ENCODE measurements at regions not wholly inside any gene's neighbourhood (a gene's known extent, or its start where the extent isn't known, plus 50 kb on each side); places are given as distances from the start of the nearest gene placed in this dataset.
"Not testable (repeated sequence)": the region's sequence is repeated elsewhere in the genome, so short reads cannot be mapped to it uniquely, and the experiment has no call there.

DNA sequence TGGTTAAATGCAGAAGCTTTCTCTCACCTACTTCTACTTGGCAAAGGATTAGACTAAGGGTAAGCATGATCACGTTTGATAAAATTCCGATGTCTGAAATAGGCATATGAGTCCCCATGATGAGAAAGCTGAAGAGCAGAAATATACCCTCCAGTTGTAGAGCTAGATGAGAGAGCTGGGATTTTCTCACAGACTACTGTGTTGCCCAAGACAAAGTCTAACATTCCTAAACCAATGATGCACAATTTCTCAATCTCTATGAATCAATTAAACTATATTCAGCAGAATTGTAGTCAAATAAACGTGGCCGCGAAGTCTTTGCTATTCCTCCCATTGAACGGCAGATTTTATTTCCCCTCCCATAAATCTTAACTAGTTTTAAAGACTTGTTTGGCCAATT lies 699.2 kb downstream of the KCNT2 start:
- no peak for DNase-seq

DNA sequence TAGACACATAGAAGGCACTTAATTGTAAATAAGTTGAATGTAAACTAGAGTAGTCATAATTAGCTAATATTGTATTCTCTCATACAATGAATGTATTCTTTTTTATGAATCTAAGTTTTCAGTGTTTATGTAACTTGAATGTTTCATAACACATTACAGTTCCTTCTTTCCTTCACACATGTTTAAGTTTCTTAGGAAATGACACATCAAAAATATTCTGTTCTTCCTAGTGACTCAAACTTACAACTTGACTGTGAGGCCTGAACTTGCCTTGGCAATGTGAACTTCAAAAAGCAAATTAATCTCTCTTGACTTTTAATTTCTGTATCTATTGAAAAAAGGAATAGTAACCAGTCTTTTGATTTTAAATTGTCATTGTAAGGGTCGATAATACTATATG lies 700.1 kb downstream of the KCNT2 start:
- DNase-seq: no peak

DNA sequence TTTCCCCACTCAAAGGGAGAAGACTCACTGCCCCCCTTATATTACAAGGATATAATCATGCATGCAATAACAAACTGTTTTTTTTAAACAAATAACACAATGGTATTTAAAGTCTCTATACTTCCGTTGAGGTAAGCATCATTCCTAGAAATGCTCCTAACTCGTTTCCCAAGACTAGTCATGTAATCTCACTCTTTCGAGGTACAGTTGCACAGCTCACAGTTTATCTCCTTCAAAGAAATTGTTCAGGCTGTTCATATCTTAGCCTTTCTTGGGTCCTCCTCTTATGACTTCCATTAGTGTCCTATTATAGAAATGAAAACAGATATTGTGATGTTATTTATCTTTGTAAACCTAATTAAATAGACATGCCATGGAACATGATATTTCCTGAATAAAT lies 705.0 kb downstream of the KCNT2 start:
- DNase-seq: no peak

DNA sequence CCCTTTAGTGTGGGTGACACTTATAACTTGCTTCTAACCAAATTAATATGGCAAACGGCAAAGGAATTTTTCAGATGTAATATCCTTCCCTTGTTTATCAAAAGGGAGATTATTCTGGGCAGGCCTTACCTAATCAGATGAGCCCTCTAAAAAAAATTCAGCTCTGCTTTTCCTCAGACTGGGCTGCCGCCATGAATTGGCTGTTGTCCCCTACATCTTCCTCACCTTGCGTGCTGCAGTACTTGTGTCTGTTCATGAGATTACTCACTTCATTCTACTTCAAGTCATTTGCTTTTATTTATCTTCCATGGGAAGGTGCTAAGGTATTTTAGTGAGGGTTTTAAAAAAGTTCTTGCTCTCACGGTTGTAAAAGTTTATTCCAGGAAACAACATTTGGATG lies 705.5 kb downstream of the KCNT2 start:
- no peak for DNase-seq

DNA sequence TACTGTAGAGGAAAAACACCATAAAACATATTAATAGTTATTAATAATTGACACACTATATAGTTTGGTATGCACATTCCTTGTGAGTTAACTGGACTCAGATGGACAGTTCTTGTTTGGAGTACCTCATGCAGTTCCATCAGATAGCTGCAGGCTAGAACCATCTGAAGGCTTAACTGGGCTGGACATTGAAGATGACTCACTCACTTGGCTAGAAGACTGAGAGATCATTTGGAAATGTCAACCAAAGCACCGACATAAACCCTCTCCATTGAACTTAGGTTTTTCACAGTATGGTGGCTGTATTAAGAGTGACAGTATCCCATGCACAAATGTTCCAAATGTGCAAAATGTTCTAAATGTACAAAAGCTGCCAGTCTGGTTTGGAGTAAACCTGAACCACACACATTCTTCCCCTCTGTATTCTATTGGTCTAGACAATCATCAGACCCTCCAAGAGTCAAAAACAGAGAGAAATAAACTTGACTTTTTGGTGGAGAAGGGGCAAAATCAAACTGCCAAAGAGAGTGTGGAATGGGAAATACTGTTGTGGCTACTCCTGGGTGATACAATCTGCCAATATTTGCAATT lies 708.4 kb downstream of the KCNT2 start:
- DNase-seq: no peak

DNA sequence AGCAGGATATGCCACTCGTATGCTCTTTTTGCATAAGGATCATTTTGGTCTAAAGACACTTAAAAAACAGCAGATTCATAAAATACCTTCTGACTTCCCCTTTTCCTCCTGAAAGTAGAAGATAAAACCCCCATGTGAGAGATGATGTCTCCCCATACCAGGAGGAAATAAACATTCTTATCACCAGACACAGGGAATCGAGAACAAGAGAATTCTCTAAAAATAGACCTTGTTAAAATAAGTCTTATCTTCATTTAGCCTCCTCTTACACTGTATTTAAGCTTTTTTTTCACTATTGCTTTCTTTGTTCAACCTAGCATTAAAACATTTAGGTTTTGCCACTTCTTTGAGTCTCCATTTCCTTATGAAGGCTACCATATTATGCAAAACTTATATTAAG lies 709.3 kb downstream of the KCNT2 start:
- no peak for DNase-seq

DNA sequence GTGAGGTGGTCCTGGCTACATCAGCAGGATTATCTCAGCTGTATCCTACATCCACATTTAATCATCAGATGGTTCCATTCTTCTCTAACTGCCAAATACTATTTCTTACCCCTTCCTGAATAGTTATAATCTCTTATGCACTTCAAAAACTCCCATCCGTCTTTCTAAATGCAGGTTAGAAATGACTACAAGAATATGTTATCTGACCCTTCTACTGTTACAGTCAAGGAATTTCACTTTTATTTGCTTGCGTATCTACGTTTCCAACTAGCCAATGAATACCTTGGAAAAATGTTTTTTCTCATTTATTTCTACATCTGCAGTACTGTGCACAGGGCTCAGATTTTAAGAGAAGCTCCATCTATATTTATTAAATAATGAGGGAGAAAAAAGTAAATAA lies 709.9 kb downstream of the KCNT2 start:
- DNase-seq: no peak

DNA sequence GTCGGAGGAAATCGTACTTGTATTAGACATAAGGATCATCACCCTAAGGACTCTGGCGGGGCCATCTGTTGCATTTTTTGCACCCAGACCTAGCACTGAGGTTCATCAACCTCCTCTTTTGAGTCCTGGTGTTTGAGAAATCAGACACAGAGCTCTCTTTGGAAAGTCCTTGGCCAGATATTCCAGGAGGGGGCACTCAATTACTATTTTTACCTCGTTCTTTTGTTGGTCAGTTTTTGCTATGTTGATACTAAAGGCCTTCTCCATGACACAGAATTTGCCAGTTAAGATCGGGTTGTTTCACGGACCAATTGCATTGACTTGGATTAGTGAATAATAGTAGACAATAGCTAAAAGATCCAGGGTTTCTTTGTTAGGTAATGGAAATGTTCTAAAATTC lies 711.2 kb downstream of the KCNT2 start:
- DNase-seq: no peak

DNA sequence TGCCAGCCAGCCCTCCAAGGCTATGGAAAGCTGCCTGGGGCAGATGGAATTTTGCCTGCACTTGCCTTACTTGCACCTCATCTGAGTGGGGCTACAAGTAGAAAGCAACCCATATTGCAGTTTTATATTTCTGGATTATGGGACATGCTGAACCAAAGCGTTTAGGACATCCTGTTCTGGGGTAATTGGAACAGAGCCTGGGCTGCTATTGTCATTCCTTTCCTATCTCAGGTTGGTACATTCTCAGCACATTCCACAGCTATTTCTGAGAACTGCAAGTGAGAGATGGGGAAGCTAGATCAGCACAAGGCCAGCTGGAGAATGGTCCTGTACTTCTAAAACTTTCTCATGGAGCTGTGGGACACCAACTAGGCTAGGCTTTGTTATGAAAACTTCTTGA lies 713.8 kb downstream of the KCNT2 start:
- no peak for DNase-seq

DNA sequence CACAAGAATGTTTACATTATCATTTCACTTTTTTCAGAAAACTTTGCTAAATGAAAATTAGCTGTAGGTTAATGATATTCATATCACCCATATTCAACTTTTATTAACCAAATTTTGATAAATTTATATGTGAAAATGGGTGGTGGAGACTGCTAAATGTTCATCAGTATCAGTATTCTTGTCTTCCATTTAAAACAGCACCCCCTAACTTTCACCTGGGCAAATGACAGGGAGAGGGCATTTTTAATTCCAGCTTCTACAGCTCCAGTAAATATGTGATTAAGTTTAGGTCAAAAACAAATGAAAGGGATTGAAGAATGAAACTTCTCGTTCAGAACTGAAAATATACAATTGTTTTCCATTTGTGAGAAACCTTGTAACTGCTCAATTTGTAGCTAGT lies 722.2 kb downstream of the KCNT2 start:
- no peak for DNase-seq

DNA sequence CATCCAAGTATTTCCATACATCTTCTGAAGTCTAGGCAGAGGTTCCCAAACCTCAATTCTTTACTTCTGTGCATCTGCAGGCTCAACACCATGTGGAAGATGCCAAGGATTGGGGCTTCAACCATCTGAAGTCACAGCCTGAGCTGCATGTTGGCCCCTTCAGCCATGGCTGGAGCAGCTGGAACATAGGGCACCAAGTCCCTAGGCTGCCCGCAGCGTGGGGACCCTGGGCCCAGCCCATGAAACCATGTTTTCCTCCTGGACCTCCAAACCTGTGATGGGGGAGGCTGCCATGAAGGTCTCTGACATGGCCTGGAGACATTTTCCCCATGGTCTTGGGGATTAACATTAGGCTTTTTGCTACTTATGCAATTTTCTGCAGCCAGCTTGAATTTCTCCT lies 729.8 kb downstream of the KCNT2 start:
- no peak for DNase-seq

DNA sequence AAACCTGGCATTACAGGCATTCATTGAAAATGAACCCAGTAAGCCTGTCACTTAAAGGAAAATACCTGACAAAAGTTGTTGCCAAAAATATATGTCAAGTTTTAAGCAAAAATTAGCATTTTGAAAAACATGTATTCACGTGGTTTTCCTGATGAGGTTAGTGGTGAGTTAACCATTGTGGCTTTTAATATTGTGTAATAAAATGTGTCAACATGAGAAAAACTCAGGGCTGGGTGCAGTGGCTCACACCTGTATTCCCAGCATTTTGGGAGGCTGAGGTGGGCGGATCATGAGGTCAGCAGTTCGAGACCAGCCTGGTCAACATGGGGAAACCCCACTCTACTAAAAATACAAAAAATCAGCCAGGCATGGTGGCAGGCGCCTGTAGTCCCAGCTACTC lies 731.4 kb downstream of the KCNT2 start:
- no peak for DNase-seq

DNA sequence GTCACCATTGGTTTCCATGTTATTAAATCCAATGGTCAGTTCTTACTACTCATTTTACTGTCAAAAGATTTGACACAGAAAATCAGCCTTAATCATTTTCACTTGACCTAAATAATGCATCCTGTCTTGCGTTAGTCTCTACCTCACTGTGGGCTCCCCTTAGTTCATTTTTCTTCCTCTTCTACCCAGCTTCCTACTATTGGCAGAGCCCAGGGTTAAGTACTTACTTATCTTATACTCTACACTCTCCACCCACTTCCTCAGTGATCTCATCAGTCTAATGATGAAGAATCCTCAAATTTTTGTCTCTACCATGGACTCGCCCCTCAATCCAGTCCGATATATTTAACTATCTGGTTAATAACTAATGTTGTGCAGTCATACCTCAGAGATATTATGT lies 735.9 kb downstream of the KCNT2 start:
- no peak for DNase-seq

DNA sequence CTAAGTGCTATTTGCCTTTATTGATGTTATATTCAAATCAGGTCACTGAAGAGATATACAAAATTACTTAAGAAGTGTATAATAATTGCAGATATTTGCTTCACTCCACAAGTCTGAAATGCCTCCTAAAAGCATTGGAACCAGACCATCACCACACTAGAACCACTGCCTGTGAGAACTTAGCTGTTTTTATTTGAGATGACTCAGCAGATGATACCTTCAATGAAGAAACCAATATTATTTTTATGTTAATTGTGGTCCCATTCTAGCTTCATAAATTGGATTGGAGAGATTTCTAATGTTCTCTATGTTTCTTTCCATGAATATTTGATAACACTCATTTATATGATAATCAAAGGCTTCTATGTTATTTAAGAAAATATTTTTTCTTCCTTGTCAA lies 740.6 kb downstream of the KCNT2 start:
- no peak for DNase-seq

DNA sequence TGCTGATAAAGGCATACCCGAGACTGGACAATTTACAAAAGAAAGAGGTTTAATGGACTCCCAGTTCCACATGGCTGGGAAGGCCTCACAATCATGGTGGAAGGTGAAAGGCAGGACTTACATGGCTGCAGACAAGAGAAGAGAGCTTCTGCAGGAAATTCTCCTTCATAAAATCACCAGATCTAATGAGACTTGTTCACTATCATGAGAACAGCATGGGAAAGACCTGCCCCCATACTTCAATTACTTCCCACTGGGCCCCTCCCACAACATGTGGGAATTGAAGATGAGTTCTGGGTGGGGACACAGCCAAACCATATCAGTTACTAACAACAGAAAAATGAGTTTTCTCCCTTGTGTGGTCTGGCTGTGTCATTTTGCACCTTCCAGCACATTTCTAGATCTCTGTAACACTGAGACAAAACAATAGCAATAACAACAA lies 741.4 kb downstream of the KCNT2 start:
- DNase-seq: no peak

DNA sequence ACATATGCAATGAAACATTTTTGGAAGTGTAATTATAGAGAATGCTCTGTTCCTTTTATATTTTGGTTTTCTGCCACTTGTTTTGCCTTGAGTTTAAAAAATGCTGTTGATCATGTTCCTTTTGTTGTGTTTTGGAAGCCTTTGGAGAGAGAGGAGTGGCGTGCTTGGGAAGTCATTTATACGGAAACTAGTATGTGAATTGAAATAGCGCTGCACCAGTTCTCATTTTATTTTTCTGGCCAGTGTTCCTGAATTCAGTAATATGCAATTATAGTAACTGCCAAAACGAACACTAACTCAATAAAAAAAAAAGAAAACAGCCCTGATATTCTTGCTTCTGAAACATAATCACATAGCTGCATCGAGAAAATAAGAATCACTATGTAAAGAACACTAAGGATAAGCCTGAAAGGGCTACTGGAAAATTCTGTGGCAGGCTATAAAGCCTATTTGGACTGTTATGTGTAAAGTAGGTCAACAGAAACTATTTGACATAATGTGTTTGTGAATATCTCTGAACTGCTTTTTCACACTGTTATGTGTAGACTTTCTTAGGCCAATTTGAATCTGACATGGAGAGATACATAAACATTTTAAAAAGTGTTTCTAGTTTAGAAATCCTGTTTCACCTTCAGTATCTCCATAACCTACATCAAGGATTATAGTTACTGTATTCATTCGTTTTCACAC lies 742.0 kb downstream of the KCNT2 start:
- no peak for DNase-seq

DNA sequence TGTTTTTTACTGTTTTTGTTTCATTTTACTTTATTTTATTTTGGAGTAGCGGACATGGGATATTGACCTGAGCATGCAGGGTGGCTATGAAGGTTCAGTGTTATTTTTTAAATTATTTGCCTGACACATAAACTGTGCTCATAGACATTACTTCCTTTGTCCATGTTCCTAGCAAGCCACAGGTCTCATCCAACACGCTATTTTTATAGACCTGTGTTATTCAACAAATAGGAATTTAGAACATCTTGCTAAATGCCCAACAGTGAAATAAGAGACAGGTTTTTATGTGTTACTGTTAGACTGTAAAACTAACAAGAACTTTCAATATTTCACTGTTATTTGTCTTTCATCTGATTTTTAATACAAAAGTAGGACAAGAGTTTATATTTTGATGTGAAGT lies 756.4 kb downstream of the KCNT2 start:
- no peak for DNase-seq

DNA sequence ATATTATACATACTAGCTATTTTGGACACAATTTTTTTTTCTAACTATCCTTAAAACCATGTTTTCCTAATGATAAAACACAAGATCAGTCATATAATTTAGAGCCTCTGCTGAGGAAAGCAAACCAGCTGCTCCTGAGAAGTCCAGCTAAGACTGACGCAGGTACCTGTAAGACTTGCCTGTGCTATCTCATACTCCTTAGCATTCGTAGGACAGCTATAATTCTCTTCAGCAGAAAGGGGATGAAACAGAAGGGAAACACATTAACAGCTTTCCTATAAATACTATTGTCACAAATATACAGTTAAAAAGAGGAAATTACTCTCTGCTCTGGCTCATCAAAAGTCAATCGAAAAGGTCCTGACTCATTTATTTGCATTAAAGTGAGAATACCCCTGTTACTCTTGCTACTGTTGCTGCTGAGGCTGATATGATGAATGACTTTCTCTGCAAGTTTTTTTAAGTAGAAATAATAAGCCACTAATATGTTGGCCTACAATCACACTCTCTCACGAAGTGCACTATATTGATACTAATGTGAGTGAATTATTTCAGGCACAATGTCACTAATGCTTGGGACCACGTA lies 757.1 kb downstream of the KCNT2 start:
- no peak for DNase-seq

DNA sequence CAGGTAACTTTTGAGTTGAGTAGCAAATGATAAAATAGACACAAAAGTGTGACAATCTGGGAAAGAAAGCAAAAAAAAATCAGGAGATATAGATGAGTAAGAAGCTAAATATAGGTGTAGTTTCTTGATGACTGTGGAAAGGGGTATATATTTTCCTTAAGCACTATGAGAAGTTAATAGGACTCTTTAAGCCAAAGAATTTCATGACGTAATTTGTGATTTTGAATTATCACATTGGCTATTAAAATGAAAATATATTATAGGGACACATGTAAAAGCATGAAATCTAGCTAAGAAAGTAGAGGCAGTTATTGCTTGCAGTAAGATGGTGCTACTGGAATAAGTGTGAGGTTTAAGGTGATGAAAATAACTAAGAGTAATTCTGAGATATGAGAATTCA lies 759.1 kb downstream of the KCNT2 start:
- DNase-seq: no peak

DNA sequence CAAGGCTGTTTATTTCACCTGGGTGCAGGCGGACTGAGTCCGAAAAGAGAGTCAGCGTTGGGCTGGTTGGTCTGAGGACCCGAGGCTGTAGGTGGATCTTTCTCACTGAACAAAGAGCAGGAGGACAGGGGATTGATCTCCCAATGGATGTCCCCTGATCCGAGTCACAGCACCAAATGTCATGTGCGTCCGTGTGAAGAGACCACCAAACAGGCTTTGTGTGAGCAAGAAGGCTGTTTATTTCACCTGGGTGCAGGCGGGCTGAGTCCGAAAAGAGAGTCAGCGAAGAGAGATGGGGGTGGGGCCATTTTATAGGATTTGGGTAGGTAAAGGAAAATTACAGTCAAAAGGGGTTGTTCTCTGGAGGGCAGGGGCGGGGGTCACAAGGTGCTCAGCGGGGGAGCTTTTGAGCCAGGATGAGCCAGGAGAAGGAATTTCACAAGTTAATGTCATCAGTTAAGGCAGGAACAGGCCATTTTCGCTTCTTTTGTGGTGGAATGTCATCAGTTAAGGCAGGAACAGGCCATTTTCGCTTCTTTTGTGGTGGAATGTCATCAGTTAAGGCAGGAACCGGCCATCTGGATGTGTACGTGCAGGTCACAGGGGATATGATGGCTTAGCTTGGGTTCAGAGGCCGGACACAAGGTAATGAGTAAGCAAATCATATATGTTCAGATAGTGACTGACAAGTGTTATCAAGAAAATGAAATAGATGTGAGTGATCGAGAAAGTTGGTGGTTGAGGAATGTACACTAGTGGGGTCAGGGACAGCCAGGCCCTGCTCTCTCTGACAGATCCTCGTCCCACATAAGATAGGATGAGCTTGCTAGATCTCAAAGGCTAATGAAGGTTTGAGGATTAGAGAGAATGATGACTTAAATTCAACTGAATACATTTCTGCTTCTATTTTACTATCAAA lies 760.0 kb downstream of the KCNT2 start:
- not testable (repeated sequence) for DNase-seq

DNA sequence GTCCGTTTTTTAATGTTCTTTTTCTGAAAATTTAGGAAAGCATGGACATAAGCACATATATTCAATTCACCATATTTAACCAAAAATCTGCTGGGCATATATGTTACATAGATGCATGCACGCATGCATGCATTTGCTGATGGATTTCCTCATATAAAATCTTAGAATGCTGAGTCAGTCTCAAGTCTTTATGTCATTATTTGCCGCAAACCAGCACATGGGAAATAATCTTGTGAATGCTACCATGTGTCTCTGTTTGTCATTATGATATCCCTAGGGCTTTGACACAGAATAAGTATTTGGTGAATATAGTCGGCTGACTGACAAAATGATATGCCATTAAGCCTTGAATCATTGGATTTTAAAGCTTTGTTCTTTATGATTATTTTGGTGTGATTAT lies 776.5 kb downstream of the KCNT2 start:
- DNase-seq: no peak

DNA sequence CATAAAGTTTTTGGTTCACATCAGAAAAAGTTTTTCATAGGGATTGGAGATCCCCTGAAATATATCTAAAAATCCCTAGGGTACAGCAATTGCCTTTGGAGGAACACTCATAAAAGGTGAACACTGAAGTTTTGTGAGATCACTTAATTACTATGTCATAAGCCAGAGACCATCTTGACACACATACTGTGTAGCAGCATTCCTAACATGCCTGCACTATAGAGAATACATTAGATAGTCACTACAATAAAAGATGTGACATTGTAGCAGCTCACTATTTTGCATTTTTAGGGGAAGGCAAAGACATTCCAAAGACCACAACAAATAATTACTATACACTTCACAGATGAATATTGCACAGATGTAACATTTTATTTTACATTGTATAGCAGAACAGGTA lies 779.9 kb downstream of the KCNT2 start:
- DNase-seq: no peak

DNA sequence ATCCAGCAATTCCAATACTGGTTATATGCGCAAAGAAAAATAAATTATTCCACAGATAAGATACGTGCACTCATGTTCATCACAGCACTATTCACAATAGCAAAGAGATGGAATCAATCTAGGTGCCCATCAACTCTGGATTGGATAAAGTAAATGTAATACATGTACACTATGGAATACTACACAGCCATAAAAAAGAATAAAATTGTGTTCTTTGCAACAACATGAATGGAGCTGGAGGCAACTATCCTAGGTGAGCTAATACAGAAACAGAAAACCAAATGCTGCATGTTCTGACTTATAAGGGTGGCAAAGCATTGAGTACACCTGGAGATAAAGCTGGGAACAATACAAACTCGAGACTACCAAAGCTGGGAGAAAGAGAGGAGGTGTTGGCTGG lies 787.3 kb downstream of the KCNT2 start:
- DNase-seq: no peak

DNA sequence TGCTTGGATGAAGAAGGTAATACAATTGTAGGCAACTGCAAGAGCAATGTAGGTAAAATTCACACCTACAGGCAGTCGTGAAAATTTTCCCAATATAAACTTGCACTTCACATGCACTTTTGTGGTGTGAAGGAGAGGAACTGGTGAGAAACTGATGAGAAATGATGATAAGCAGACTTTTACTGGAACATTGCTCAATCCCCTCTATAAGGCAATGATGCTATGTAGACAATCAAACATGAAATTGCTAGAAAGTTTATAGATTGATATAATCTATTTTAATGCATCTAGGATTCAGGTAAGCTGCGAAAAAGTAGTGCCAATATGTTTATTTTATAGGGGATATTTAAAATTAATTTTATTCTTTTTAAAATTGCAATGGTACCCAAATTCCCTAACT lies 802.2 kb downstream of the KCNT2 start:
- DNase-seq: no peak
